ENCODE measurements at regions not wholly inside any gene's neighbourhood (a gene's known extent, or its start where the extent isn't known, plus 50 kb on each side); places are given as distances from the start of the nearest gene placed in this dataset.

GRCh38 chr2:16201848-16202247, 261.5 kb downstream of the MYCN start (continued):
- TF ChIP-seq CHD7 (IDR thresholded peaks at IDR 0.05; ENCODE audit: insufficient replicate concordance, low read length) = no peak

Data from H1 (cell line).